HG02884 (cell line): ENCODE measurements at regions not wholly inside any gene's neighbourhood (a gene's known extent, or its start where the extent isn't known, plus 50 kb on each side); places are given as distances from the start of the nearest gene placed in this dataset.

Experiments used
- ATAC-seq: cut with Tn5 transposase; IDR thresholded peaks from one replicate; pipeline ENCODE4 v1.9.1; 2021; ENCODE audit warnings: mild to moderate bottlenecking, moderate library complexity; ENCODE audit not compliant: unreplicated experiment

DNA sequence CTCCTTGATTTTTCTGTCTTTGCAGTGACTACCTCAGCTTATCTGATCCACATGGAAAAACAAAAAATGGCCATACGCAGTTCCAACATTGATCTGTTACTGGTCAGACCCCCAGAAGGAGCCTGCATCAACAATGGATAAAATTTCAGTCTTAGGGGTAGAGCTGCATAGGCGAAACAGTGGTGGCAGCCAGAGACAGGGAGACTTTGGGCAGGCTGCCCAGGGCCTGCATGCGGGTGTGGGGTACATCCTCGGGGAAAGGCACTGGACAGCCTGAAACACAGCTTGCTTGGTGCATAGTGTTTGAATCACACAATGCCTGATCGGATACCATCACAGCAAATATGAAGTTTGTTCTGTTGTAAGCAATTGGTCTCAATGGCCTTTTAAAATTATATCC is 847.8 kb downstream of the QKI start:
- no peak for ATAC-seq

DNA sequence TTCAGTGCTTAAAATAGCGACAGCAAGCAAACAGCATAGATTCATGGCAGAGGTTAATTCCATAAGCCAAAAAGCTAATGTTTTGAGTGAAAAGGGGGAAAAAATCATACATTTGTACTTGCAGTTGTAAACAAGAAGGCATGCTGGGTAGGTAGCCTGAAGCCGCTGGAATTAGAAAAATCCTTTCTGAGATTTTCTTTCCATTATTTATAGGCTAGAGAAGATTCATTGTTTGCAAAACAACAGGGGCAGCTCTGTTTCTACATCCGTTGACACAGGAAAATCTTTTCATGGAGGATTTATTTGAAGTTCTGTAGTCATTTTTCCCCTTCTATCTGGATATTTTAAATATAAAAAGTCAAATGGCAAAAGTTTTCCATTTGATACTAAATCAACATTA is 843.9 kb downstream of the QKI start:
- no peak for ATAC-seq

DNA sequence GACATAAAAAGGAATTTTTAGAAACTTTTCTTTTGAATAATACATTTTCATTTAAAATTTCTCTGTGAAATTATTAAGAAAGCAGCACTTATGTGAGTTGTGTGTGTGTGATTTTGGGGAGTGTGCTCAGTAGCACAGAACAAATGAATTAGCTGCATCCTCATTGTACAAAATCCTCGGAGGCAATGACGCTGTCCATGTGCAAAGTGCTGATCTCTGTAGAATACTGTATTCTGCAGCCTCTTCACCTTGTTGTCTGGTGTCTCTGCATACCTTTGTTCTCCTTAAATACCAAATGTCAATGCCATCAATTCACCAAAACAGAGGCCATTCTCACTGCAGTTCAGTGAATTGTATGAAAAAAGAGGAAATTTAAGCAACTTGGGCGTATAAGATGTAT is 838.4 kb downstream of the QKI start:
- ATAC-seq: no peak

DNA sequence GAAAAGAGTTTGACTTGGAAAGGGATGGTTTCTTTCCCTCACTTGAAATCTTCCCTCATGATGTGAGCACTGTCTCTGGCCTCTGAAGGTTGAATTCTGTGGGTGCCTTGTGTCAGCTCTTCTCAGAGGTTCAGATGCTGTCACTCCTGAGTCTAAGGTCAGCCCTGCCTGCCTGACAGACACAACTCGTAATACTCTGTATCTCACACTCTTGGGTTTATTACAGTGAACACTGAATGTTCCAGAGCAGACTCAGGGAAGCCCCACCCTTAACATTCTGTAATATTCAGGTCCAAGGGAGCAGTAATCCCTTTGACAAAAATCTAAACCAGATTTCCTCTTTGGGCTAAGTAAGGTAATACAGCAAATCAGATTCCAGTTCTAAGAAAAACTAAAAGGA is 837.8 kb downstream of the QKI start:
- ATAC-seq: no peak

DNA sequence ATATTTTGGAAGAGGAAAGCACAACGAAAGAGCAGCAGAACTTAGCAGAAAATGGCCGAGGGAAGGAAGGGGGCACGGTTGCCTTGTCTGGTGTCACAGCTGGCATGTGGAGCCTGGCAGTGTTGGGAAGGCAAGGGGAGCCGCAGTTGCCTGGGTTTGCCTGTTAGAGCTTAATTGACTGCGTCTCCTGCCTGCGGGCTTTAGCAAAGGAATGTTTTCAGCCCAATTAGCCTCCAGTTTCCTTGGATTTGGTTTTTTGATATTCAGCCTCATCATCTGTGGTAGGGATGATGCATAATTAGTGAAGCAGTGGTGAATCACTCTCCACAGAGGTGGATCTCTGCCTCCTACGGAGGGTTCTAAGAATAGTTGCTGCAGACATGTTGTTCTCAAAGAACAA is 832.6 kb downstream of the QKI start:
- no peak for ATAC-seq

DNA sequence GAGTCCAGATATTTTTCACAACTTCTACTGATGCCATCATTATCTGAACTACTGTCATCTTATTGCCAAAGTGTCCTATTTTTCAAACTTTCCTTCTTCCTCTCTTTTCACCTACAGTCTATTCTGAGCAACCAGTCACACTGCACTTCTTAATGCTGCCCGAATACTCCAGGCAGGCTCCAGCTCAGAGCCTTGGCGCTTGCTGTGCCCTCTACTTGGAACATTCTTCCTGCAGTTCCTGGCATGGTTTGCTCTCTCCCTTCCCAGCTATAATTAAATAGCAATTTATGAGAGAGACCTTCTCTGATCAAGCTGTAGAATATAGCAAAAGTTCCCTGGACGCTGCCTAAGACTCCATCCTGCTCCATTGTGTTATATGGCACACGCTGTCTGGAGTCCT is 831.6 kb downstream of the QKI start:
- ATAC-seq: no peak

DNA sequence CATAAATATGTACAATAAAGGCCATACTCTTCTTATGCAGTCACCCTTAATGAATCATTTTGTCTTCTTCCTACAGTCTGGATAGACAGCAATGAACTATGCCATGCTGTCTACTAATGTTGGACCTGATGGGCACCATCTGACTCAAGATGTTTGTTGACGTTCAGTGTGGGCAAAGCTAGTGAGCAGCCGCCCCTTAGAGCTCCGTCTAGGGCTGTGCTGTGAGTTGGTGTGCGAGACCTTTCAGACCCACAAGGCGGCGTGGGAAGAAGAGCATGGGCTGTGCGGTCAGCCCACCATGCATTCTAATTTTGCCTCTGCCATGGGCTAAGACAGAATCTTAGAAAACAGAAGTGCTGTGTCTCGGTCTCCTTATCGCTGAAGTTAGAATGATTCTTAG is 829.4 kb downstream of the QKI start:
- ATAC-seq: no peak

DNA sequence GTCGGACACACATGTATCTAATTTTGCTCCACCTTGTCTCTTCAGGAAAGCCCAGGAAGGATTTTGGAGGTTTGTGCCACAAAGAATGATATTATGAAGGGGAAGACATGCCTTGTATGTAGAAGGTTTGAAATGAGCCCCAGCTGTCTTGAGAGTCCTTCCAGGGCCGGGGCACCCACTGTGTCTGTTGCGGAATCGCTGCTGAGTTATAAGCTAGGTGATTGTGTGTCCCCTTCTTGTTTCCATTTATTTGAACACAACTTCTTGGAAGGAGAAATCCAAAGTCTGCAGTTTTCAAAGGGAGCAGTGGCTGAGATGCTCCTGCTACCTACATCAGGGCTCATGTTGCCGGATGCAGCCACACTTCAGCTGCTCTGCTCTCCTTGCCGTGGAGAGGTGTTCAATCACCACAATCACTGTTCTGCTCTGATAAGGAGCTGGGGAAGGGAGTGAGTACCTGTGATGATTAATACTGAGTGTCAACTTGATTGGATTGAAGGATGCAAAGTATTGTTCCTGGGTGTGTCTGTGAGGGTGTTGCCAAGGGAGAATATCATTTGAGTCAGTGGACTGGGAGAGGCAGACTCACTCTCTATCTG is 828.6 kb downstream of the QKI start:
- no peak for ATAC-seq

DNA sequence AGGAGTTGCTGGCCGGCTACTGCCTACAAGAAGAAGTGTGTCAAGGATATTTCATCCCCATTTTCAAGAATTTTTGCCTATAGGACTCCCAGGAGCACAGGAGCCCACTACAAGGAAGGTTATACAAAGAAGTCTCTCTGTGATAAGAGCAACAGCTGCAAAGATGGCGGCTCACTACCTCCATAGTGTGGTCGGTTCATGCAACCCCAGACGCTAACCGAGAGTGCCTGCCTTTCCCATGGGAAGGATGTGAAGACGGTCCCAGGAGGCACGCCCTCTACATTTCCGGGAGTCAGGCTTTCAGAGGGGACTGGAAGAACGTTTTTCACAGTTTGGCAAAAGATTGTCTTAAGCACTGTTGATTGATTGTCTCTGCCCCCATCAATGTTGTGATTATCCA is 816.3 kb downstream of the QKI start:
- no peak for ATAC-seq

DNA sequence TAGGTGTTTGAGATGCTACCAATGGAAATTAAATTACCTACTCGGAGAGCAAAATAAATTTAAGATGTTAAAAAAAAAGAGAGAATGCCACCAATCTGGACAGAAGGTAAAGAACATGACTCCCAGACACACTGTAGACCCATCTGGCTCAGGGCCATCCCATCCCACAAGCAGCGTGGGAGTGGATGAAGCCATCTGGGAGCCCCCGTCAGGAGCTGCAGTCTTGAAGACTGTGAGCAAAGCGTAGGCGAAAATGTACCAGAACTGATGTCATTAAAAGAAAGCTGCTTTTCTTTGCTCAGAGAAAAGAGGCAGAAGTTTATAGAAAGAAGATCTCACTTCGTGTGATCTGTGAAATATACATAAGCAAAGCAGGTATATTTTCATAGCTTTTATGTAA is 815.7 kb downstream of the QKI start:
- ATAC-seq: no peak

DNA sequence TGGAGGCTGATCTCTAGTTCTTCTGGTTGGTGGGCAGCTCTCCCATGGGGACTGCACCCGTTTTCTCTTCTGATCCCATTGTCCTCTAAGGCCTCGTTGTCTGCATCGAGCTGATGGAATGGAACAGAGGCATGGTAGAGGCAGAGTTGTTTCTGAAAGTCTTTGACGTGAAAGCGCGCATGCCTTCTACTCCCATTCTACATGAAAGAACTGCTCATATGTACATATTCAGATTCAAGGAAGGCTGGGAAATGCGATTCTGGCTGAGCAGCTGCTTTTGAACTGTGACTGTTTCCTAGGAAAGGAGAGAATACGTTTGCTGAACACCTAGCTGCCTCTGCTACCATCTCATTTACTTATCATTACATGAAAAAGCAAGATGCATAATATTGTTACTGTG is 815.2 kb downstream of the QKI start:
- ATAC-seq: no peak

DNA sequence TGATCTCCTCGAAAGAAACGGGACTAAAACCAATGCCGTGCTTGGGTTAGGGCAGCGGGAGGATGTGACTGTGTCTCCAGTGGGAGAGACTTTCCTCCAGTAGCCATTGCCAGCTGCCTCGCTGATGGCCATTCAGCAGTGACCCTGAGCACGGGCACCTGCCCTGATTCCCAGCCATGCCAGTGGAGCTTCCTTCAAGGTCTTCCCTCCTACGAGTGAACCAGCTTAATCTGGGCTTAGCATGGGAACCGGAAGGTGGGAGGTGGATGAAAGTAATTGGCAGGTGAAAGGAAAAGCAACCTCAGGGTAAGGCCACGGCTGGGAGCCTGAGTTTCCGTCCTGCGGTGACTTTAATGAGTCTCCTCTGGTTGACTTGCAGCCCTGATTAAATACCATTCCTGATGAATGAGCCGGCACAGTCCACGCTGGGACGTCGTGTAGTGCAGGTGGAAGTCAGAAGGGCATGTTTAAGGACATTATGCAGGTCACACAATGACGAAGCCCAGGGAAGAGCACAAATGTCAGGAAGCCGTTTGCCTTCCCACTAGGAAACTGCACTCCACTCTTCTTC is 813.5 kb downstream of the QKI start:
- no peak for ATAC-seq

DNA sequence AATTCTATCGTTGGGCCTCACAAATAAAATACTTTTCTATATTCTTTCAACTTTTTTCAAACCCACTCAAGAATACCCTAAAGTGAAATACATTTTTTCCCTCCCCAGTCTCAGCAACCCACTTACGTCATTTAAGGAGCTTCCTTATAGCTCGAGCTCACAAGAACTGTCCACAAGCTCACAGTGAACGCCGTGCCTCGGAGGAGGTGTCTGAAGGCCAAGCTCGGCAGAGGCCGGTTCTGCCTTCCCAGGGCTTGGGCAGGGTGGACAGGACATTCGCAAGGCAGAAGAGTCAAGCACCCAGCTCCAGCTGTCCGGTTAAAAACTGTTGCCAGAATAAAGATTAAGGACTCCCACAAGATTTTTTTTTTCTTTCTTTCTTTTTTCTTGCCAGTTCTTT is 802.3 kb downstream of the QKI start:
- no peak for ATAC-seq

DNA sequence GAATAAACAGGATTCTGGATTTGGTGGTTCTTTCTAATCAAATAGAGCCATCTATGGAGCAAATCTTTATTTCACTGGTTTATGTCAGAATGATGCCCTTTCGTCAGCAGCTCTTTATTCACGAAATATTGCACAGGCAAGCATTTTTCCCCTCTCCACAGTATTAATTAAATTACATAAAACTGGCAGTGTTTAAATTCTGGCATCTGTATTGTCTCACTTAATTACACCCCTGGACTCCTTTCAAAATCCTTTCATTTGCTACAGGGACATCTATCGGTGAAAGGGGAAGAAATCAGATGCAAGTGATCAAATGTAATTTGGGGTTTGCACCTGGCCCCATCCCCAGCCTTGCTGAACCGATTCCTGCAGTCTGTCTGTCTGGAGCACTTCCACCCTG is 801.9 kb downstream of the QKI start:
- ATAC-seq: no peak

DNA sequence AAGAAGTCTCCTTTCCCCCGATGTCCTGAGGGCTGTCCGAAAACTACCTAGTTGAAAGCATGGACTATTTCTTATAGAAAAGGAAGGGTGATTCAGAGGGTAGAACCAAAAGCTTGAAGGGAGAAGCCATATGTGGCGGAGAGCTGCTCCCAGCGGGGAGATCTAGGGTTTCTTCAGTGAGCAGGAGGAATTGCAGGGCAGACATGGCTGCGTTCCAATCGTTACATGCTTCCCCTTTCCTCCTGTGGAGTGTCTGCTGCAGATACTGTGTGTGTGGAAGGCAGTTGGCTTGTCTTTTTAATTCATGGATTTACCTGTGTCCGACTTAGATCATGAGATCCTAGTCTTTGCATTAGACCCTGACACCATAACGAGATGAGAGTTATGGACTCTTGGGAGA is 799.5 kb downstream of the QKI start:
- no peak for ATAC-seq

DNA sequence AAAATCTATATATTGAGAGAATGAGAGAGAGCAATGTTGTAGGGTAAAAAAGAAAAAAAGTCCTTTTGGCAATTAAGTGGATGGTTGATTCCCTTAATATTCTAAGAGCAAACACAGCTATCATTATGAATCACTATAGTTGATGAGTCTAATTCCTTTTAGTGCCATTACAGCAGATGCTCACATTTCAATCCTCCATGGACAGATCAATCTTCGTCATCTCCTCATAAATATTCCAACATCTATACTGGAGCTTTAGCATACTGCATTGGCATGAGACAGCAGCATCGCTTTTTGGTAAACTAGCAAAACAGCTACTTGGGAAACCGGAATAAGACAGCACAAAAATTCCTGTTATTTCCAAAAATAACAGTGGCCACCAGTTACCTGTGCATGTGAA is 796.7 kb downstream of the QKI start:
- no peak for ATAC-seq

DNA sequence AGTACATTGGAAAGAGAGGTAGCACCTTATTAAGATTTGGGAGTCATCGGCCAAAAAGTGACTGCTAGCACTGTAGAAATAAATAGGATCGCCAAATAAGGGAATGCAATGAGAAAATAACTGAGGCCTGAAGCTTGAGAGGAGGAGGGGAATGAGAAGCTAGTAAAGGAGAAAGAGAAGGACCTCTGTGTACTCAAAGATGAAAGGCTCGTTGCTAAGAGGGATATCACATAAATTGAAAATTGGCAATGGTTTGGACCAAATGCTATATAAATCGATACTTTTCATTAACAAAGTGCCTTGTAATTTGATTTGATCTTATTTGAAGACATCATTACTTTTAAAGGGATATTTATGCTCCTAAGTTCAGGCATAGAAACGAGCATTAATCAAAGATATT is 796.3 kb downstream of the QKI start:
- ATAC-seq: no peak

DNA sequence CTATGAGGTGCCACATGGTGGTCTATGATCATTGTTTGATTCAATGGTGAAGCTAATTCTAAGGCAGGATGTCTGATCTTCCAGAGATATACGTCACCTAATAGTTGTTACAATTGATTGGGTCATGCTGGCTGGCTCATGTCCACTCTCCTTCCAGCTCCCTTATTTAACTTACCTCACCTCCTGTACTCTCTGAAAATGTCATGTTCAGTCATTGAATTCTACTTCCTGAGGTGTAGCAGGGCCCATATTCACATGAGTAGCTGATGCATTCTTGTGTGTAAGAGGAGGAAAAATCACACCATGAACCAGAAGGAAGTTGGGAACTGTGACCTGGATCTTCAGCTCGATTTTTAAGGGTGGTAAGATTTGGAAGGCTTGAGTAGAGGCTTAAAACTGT is 795.8 kb downstream of the QKI start:
- ATAC-seq: no peak

DNA sequence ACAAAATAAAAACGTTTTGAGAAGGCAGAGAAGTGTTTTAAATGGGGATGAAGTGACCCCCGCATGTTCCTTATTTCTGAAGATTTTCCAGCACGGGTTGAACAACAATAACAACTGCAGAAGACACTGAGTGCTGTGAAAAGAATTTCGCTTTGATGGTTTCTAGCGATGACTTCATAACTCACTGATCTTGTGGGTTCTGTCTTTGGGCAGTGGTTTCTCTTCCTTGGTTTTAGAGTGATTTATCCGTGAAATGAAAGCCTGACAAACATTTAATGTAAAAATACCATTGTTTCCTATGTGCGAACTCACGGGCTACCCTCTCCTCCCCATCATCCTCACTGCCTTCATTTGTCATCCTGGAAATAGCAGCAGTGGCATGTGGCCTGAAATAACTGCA is 793.9 kb downstream of the QKI start:
- ATAC-seq: no peak

DNA sequence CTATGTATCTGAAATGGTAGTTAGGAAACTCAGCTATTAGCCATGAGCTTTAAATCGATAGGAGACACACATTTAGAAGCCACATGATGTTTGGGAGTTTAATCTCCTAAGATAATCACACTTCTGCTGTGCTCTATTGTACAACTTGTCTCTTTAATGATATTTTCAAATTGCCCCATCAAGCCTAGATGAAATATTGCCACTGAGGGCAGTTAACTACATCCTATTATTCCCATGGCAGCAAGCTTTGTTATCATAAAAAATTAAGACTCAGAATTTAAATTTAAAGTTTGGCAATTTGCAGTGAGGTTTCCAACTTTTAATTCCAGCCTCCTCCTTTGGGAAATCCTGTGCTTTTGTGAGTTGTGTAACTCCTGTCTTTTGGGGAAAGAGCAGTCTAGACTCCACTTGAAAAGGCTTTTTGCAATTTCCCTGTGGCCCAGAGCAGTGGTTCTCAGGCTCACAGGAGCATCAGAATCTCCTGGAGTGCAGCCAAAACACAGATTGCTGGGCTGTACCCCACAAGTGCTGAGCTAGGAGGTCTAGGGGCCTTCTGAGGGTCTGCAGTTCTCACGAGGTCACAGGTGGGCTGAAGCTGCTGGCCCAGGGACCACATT is 792.4 kb downstream of the QKI start:
- no peak for ATAC-seq

DNA sequence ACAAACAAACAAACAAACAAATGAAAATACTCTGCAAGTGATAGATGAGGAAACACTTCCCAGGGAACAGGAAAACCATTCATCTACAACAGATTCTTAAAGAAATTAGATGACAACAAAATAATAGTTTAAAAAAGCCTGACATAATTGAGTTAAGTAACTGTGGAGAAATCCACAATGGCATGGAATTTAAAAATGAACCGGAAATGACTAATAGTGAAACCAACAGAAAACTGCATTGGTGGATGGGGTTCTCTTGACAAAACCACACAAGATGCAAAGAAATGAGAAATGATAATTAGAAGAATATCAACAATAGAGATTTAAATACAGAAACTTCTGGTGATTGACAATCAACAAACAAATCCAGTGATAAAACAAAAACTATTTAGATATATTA is 785.6 kb downstream of the QKI start:
- no peak for ATAC-seq

DNA sequence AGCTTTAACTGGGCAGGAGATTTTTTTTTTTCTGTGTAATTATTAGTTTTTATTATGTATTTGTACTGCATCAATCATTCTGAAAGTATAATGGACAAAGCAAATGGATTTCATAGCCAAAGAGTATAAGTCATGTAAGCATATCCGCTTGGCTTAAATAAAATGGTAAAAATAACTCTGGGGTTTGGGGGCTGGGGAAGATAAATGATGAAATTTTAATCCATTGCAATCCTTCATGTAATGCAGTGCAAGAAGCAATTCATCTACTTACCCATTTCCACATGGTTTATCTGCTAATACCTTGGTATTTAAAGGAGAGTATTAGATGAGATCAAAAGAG is 781.4 kb downstream of the QKI start:
- no peak for ATAC-seq

DNA sequence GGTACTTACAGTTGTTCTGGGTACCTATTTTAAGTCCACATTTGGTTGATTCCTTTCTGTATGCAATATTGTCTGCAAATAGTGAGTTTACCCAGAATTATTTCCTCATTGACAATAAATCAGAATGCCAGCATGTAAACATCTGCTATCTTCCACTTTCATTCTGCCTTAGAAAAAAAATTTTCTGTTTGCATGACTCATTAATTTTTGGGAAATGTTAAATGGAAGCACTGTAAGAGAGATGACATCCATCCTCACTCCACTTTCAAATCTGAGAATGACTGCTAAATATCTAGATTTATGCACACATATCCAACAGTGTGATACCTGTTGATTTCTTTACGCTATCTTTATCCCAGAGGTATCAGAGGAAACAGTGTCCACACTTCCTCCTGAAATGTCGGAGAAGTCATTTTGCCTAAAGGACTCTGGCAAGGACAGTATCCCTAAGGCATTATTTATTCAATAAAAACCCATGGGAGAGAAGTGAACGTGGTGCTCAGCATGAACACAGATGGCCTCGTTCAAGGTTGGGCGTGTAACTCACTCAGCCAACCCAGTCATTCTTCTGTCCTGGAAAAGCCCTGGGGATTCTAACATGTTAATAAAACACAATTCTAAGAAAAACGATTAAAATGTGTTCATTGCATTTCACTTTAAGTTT is 780.9 kb downstream of the QKI start:
- no peak for ATAC-seq
